HCT116 (cell line): ENCODE measurements at regions not wholly inside any gene's neighbourhood (a gene's known extent, or its start where the extent isn't known, plus 50 kb on each side); places are given as distances from the start of the nearest gene placed in this dataset.

Experiments used
- ATAC-seq: fragments of 200-7000 bp; cut with Tn5 transposase; 2 replicates; pipeline ENCODE4 v1.9.1; 2020; ENCODE audit warnings: mild to moderate bottlenecking, moderate library complexity
- BruUV-seq: library from RNA; stranded (reverse); fragments of 400-500 nt; replicated peaks from 2 replicates; lab custom pipeline; 2021; lab: Mats Ljungman, UMichigan
- CTCF ChIA-PET: fragments of 300-600 bp; sonication (Branson Sonifier 250); formaldehyde crosslinking; loops from one replicate; lab custom pipeline; 2021; ENCODE audit warnings: antibody characterized with exemption; lab: Charles Lee
- POLR2A ChIA-PET: fragments of 300-600, 350-600 bp; sonication (Branson Sonifier 250); formaldehyde crosslinking; loops from one replicate; lab custom pipeline; 2021; ENCODE audit warnings: antibody characterized with exemption; lab: Charles Lee
- RAD21 ChIA-PET, 2 experiments: fragments of 300-600 bp; sonication (Branson Sonifier 250); formaldehyde crosslinking; loops; one replicate each; lab custom pipeline; 2023; ENCODE audit warnings: low total read pairs in 2 of 2; ENCODE audit not compliant: uncharacterized antibody in 2 of 2, unreplicated experiment in 2 of 2, low non-redundant PET in 1 of 2; lab: Charles Lee
- DNase-seq: peaks from one replicate; pipeline ENCODE4 v3.0.0-alpha.2; 2010; ENCODE audit warnings: low read depth, low spot score
- H2AFZ ChIP-seq: fragments of 200-600 bp; shearing (Covaris generic), sonication (generic); 2 replicates; pipeline ENCODE4 v1.6.1; 2017; ENCODE audit warnings: low read depth, mixed run types, mixed read lengths, antibody characterized with exemption, low read length; ENCODE audit not compliant: poor library complexity, severe bottlenecking
- H3K27ac ChIP-seq: 2 replicates; pipeline ENCODE4 v1.5.1; 2012; ENCODE audit warnings: low read depth, low read length
- H3K27me3 ChIP-seq: fragments of 200-600 bp; sonication (generic); 2 replicates; pipeline ENCODE4 v1.6.1; 2016; ENCODE audit warnings: mixed run types, low read length, mixed read lengths; ENCODE audit not compliant: insufficient read depth
- H3K36me3 ChIP-seq, 2 experiments: fragments of 200-500 bp in 1 of 2; fragments of 200-600 bp in 1 of 2; sonication (Bioruptor generic) in 1 of 2; sonication (generic) in 1 of 2; 2 replicates each; pipeline versions ENCODE4 v1.5.1 to v1.6.1; 2014 to 2016; ENCODE audit warnings: low read length in 2 of 2, inconsistent platforms in 1 of 2, mixed read lengths in 1 of 2, mixed run types in 1 of 2; ENCODE audit not compliant: insufficient read depth in 2 of 2, control insufficient read depth in 1 of 2
- H3K4me1 ChIP-seq, 2 experiments: fragments of 200-600 bp in 1 of 2; sonication (generic) in 1 of 2; 2 replicates each; pipeline versions ENCODE4 v1.5.1 to v1.6.1; 2012 to 2017; ENCODE audit warnings: low read length in 2 of 2, inconsistent platforms in 1 of 2, mild to moderate bottlenecking in 1 of 2, mixed read lengths in 1 of 2, mixed run types in 1 of 2, moderate library complexity in 1 of 2; ENCODE audit not compliant: insufficient read depth in 2 of 2, control insufficient read depth in 1 of 2
- H3K4me2 ChIP-seq: fragments of 200-600 bp; sonication (generic); 2 replicates; pipeline ENCODE4 v1.6.1; 2017; ENCODE audit warnings: mixed run types, low read length, mixed read lengths
- H3K4me3 ChIP-seq, 2 experiments: fragments of 200-600 bp in 1 of 2; sonication (generic) in 1 of 2; replicated peaks in 1 of 2; 2 replicates each; pipeline ENCODE4 v1.5.1; 2011 to 2016; ENCODE audit warnings: low read length in 2 of 2, control low read depth in 1 of 2, low read depth in 1 of 2, mild to moderate bottlenecking in 1 of 2, mixed read lengths in 1 of 2, mixed run types in 1 of 2
- H3K79me2 ChIP-seq: fragments of 200-600 bp; sonication (generic); 2 replicates; pipeline ENCODE4 v1.6.1; 2017; ENCODE audit warnings: mild to moderate bottlenecking, mixed run types, low read length, moderate library complexity, mixed read lengths; ENCODE audit not compliant: insufficient read depth
- H3K9ac ChIP-seq: fragments of 200-600 bp; sonication (generic); 2 replicates; pipeline ENCODE4 v1.6.1; 2016; ENCODE audit warnings: low read length, mixed read lengths
- H3K9me2 ChIP-seq: fragments of 200-600 bp; sonication (generic), shearing (Covaris generic); 2 replicates; pipeline ENCODE4 v1.6.1; 2017; ENCODE audit warnings: mixed run types, mild to moderate bottlenecking, moderate library complexity; ENCODE audit not compliant: insufficient read depth
- H3K9me3 ChIP-seq, 2 experiments: fragments of 200-500 bp in 1 of 2; fragments of 200-600 bp in 1 of 2; sonication (Bioruptor generic) in 1 of 2; sonication (generic) in 1 of 2; 2 replicates each; pipeline ENCODE4 v1.6.1; 2014 to 2017; ENCODE audit warnings: low read length in 2 of 2, mixed read lengths in 2 of 2, inconsistent platforms in 1 of 2, low read depth in 1 of 2, mild to moderate bottlenecking in 1 of 2, mixed run types in 1 of 2, moderate library complexity in 1 of 2; ENCODE audit not compliant: control insufficient read depth in 1 of 2, insufficient read depth in 1 of 2
- H4K20me1 ChIP-seq: fragments of 200-600 bp; sonication (generic), shearing (Covaris generic); 2 replicates; pipeline ENCODE4 v1.6.1; 2017; ENCODE audit warnings: mixed run types, mild to moderate bottlenecking, moderate library complexity; ENCODE audit not compliant: insufficient read depth
- CBX3 ChIP-seq: IDR thresholded peaks from 2 replicates; pipeline ENCODE4 v1.6.1; 2012; ENCODE audit warnings: low read depth
- EGR1 ChIP-seq: IDR thresholded peaks from 2 replicates; pipeline ENCODE4 v1.6.1; 2012; ENCODE audit warnings: low read depth
- EZH2 ChIP-seq: fragments of 200-600 bp; sonication (generic); IDR thresholded peaks from 2 replicates; pipeline ENCODE4 v1.6.1; 2017; ENCODE audit warnings: antibody characterized with exemption, mixed run types
- EZH2phosphoT487 ChIP-seq: fragments of 200-600 bp; IDR thresholded peaks from 2 replicates; pipeline ENCODE4 v1.6.1; 2018; ENCODE audit warnings: antibody characterized with exemption, borderline replicate concordance
- FOSL1 ChIP-seq: IDR thresholded peaks from 2 replicates; pipeline ENCODE4 v1.6.1; 2012; ENCODE audit warnings: low read depth
- JUND ChIP-seq: IDR thresholded peaks from 2 replicates; pipeline ENCODE4 v1.6.1; 2012
- MAX ChIP-seq: IDR thresholded peaks from 2 replicates; pipeline ENCODE4 v1.6.1; 2012
- POLR2A ChIP-seq: IDR thresholded peaks from 2 replicates; pipeline ENCODE4 v1.7.0; 2011; ENCODE audit warnings: borderline replicate concordance; ENCODE audit not compliant: insufficient read depth, insufficient read length; ENCODE audit errors: extremely low read depth
- POLR2AphosphoS5 ChIP-seq: IDR thresholded peaks from 2 replicates; pipeline ENCODE4 v1.6.1; 2011; ENCODE audit warnings: mild to moderate bottlenecking, low read depth, low read length, moderate library complexity
- REST ChIP-seq: IDR thresholded peaks from 2 replicates; pipeline ENCODE4 v1.6.1; 2012; ENCODE audit warnings: low read depth
- SIN3A ChIP-seq: IDR thresholded peaks from 2 replicates; pipeline ENCODE4 v1.6.1; 2012; ENCODE audit warnings: low read depth
- SP1 ChIP-seq: IDR thresholded peaks from 2 replicates; pipeline ENCODE4 v1.6.1; 2012; ENCODE audit warnings: low read depth
- SRF ChIP-seq: IDR thresholded peaks from 2 replicates; pipeline ENCODE4 v1.6.1; 2012; ENCODE audit warnings: low read depth
- TCF7L2 ChIP-seq: IDR thresholded peaks from 2 replicates; pipeline ENCODE4 v1.7.0; 2011; ENCODE audit warnings: borderline replicate concordance, inconsistent platforms; ENCODE audit not compliant: insufficient read depth, insufficient read length; ENCODE audit errors: extremely low read depth
- YY1 ChIP-seq: IDR thresholded peaks from 2 replicates; pipeline ENCODE4 v1.6.1; 2011; ENCODE audit warnings: low read length, low read depth, moderate library complexity, mild to moderate bottlenecking; ENCODE audit not compliant: insufficient replicate concordance; ENCODE audit errors: extremely low read depth
- ZFX ChIP-seq: fragments of 450-650 bp; IDR thresholded peaks from 2 replicates; pipeline ENCODE4 v1.6.1; 2017
- intact Hi-C: fragments of 100-400 bp; cut with micrococcal nuclease; formaldehyde crosslinking; loops from 2 replicates; pipeline ENCODE4 v1.10.0; 2022
- TF ChIP-seq, protein P1 (sequence below): IDR thresholded peaks from 2 replicates; pipeline ENCODE4 v1.6.1; 2011; ENCODE audit warnings: mild to moderate bottlenecking, low read length, moderate library complexity; ENCODE audit not compliant: insufficient replicate concordance; ENCODE audit errors: extremely low read depth
- TF ChIP-seq, protein P2 (sequence below), 3 experiments: fragments of 200-600 bp in 1 of 3; sonication (generic) in 1 of 3; IDR thresholded peaks in 2 of 3; conservative IDR thresholded peaks in 1 of 3; 2 replicates each; pipeline ENCODE4 v1.5.1; 2012 to 2017; ENCODE audit warnings: low read depth in 2 of 3, low read length in 2 of 3, antibody characterized with exemption in 1 of 3, borderline replicate concordance in 1 of 3, control low read depth in 1 of 3, mild to moderate bottlenecking in 1 of 3, mixed read lengths in 1 of 3, mixed run types in 1 of 3, moderate library complexity in 1 of 3; ENCODE audit not compliant: insufficient read depth in 1 of 3

DNA sequence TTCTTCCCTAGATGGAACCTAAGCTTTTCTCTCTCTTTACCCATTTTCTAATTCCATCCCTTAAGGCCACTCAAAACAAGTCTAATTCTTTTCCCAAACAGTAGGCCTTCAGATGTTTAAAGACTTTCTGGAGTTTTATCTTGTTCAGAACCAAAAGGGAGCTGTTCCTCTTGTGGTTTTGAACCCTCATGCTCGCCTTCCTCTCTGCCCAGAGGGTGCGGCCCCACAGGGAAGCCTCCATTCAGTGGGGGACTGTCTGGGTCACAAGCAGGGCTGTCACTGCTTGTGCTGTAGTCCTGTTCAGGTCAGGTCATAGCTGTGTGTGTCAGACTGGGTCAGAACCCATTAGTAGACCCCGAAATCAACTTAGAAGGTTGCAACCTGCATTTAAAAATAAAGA, 56.5 kb downstream of the TET3 start:
- TF ChIP-seq EGR1 (no peak), CBX3 (no peak), POLR2AphosphoS5 (no peak), JUND (no peak), FOSL1 (no peak), MAX (no peak), EZH2 (no peak), REST (no peak), TCF7L2 (no peak), YY1 (no peak), SP1 (no peak), POLR2A (no peak), EZH2phosphoT487 (no peak), SRF (no peak), SIN3A (no peak), ZFX (no peak)
- TF ChIP-seq, protein P1, sequence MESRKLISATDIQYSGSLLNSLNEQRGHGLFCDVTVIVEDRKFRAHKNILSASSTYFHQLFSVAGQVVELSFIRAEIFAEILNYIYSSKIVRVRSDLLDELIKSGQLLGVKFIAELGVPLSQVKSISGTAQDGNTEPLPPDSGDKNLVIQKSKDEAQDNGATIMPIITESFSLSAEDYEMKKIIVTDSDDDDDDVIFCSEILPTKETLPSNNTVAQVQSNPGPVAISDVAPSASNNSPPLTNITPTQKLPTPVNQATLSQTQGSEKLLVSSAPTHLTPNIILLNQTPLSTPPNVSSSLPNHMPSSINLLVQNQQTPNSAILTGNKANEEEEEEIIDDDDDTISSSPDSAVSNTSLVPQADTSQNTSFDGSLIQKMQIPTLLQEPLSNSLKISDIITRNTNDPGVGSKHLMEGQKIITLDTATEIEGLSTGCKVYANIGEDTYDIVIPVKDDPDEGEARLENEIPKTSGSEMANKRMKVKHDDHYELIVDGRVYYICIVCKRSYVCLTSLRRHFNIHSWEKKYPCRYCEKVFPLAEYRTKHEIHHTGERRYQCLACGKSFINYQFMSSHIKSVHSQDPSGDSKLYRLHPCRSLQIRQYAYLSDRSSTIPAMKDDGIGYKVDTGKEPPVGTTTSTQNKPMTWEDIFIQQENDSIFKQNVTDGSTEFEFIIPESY = no peak
- TF ChIP-seq, protein P2, sequence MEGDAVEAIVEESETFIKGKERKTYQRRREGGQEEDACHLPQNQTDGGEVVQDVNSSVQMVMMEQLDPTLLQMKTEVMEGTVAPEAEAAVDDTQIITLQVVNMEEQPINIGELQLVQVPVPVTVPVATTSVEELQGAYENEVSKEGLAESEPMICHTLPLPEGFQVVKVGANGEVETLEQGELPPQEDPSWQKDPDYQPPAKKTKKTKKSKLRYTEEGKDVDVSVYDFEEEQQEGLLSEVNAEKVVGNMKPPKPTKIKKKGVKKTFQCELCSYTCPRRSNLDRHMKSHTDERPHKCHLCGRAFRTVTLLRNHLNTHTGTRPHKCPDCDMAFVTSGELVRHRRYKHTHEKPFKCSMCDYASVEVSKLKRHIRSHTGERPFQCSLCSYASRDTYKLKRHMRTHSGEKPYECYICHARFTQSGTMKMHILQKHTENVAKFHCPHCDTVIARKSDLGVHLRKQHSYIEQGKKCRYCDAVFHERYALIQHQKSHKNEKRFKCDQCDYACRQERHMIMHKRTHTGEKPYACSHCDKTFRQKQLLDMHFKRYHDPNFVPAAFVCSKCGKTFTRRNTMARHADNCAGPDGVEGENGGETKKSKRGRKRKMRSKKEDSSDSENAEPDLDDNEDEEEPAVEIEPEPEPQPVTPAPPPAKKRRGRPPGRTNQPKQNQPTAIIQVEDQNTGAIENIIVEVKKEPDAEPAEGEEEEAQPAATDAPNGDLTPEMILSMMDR (IDR thresholded peaks at IDR 0.05 in 2 of 3, conservative IDR thresholded peaks at IDR 0.05 in 1 of 3; ENCODE audit: borderline replicate concordance in 1 of 3, insufficient read depth in 1 of 3, low read depth in 2 of 3, low read length in 2 of 3) = no peak
- TF ChIP-seq, all 23 proteins: peak for 0
- no peak overlapping the region for H2AFZ ChIP-seq
- no peaks in the 10 kb centered on the region for H3K9me3 ChIP-seq
- H3K4me1 ChIP-seq = no peaks in the 10 kb centered on the region
- POLR2A ChIA-PET = no interaction called here
- H3K4me3 ChIP-seq = no peak overlapping the region
- no peaks in the 10 kb centered on the region for H3K36me3 ChIP-seq
- ATAC-seq (no peak), DNase-seq (no peak)
- no peak overlapping the region for H3K27ac ChIP-seq
- no peak overlapping the region for H3K9ac ChIP-seq
- intact Hi-C loops = no loop called here
- RAD21 ChIA-PET = no interaction called here
- CTCF ChIA-PET = no interaction called here
- H3K4me2 ChIP-seq = no peak overlapping the region
- BruUV-seq = no TSS peak
- H3K27me3 ChIP-seq = no peaks in the 10 kb centered on the region
- H3K79me2 ChIP-seq = peaks cover 86% of the 10 kb centered on the region
- peaks cover 4% of the 10 kb centered on the region; the same call in 1 of the 2 replicates for H4K20me1 ChIP-seq
- no peaks in the 10 kb centered on the region for H3K9me2 ChIP-seq
